ENCODE measurements at regions not wholly inside any gene's neighbourhood (a gene's known extent, or its start where the extent isn't known, plus 50 kb on each side); places are given as distances from the start of the nearest gene placed in this dataset.

- Histone ChIP-seq H3K4me3 (no peak overlapping the region), H3K27ac (no peak overlapping the region)
Observed at GRCh38 chr6:56695702-56696101, 53.0 kb upstream of the DST start.

- H3K27ac ChIP-seq: no peak overlapping the region
- no peak overlapping the region for H3K4me3 ChIP-seq
Observed at GRCh38 chr6:56694002-56694401, 51.3 kb upstream of the DST start.

DNA sequence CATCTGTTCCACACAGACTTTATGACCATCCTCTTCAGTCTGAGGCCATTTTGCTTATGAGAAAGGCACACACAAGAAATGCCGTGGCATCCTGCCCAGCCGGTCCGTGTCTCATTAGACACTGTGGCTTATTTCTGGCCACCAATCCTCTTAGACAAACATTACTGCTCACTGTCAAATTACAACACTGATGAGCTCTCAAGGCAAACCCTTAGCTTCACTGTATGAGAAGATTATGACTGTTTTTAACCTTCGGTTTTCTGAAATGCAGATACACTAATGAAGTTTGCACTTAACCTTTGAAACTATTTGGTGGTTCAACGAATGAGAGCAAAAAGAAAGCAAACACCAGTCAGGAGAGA is 50.5 kb upstream of the DST start:
- Histone ChIP-seq H3K4me3 (peak overlapping the region in 3 of 7 experiments; percentile 4 to 26 (median 15)), H3K27ac (peak overlapping the region in 18 of 21 experiments; percentile 12 to 87 (median 64))

DNA sequence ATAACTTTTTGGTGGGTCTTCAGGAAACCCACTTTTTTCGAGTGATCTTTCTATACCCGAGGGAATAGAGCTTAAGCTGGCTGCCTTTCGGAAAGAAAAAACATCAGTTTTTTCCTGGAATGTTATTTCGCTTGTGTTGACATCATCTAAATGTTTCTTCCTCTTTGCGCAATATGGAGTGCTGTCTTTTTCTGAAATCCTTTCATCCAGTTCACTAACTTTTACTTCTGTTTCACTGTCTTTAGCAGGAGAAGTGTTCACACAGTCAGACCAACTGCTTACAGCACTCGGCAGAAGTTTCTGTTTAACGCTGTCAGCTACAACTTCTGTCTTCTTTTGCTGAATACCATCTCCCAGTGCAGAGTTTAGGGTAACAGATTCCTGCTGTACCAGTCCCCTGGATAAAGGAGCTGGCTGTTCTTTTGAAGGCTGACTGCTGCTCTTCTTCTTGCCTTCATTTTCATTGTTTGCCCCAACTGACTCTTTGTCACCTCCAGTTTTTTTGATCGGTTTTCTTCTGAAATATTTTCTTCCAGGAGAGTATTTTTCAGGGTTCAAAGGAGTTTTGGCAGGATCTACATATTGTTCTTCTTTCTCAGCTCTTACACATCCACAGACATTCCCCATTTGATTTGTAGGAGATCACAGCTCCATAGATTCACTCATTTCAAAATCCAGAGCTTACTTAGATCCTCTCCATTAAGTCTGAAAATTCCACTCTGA is 50.0 kb upstream of the DST start:
- Histone ChIP-seq H3K4me3 (peak overlapping the region in 4 of 7 experiments; percentile 7 to 26 (median 14)), H3K27ac (peak overlapping the region in 19 of 21 experiments; percentile 12 to 87 (median 63))

Measured in skin epidermis (tissue), 12 donors.